ENCODE measurements at regions not wholly inside any gene's neighbourhood (a gene's known extent, or its start where the extent isn't known, plus 50 kb on each side); places are given as distances from the start of the nearest gene placed in this dataset.
"Not testable (repeated sequence)": the region's sequence is repeated elsewhere in the genome, so short reads cannot be mapped to it uniquely, and the experiment has no call there.

DNA sequence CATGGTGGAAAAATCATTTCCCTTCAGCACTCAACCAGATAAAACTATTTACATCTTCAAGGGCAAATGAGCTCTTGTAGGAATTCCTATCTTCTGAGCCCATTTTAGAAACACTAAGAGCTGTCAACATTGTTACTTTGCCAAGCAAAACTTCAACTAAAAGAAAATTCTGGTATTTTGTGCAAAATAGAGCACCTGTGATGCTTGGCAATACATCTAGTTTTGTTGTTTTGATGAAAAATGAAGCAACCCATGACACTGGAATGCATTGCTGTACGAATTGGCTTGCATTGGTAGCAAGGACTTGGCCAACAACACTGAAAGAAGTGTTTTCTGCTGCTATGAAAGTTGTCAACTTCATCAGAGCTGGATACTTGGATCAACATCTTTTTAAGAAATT is 194.4 kb downstream of the COX18 start:
- Histone ChIP-seq H3K27ac (replicated peaks in 1 of 4) (no peak overlapping the region), H3K27me3 (no peaks in the 10 kb centered on the region), H3K36me3 (no peaks in the 10 kb centered on the region), H3K4me3 (no peak overlapping the region), H3K9me3 (no peaks in the 10 kb centered on the region), H3K4me1 (no peaks in the 10 kb centered on the region)
- 25% methylated on average over 1 of the region's 1 CpG for WGBS
- no peak for DNase-seq (ENCODE audit: extremely low spot score)
- TF ChIP-seq POLR2A (IDR thresholded peaks at IDR 0.05; ENCODE audit: low read depth) (no peak), EP300 (IDR thresholded peaks at IDR 0.05) (no peak), CTCF (IDR thresholded peaks at IDR 0.05) (no peak)
- intact Hi-C loops (cut with DNase I), result no loop called here

DNA sequence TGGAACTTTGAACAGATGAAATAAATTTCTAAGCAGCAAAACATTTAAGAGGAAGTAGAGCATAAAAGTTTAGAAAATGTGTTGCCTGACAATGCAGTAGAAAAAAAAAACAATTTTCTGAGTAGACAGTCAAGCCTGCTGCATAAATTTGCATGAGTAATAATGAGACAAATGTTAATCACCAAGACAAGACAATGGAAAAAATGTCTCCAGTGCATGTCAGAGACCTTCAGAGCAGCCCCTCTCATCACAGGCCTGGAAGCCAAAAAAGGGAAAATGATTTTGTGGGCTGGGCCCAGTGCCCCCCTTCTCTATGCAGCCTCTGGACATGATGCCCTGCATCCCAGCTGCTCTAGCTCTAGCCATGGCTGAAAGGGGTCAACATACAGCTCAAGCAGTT is 204.6 kb downstream of the COX18 start:
- no peaks in the 10 kb centered on the region for H3K4me1 ChIP-seq
- no peak overlapping the region for H3K4me3 ChIP-seq
- DNase-seq (ENCODE audit: extremely low spot score), result no peak
- TF ChIP-seq POLR2A (IDR thresholded peaks at IDR 0.05; ENCODE audit: low read depth) (no peak), EP300 (IDR thresholded peaks at IDR 0.05) (no peak), CTCF (IDR thresholded peaks at IDR 0.05) (no peak), POLR2AphosphoS5 (IDR thresholded peaks at IDR 0.05) (no peak)
- no peak overlapping the region for H3K27ac ChIP-seq (replicated peaks in 1 of 4)
- H3K27me3 ChIP-seq, result no peaks in the 10 kb centered on the region
- intact Hi-C loops (cut with DNase I), result no loop called here
- no peaks in the 10 kb centered on the region for H3K36me3 ChIP-seq
- H3K9me3 ChIP-seq, result peaks cover 0 to 16% (median 12%) of the 10 kb centered on the region in 4 donors

DNA sequence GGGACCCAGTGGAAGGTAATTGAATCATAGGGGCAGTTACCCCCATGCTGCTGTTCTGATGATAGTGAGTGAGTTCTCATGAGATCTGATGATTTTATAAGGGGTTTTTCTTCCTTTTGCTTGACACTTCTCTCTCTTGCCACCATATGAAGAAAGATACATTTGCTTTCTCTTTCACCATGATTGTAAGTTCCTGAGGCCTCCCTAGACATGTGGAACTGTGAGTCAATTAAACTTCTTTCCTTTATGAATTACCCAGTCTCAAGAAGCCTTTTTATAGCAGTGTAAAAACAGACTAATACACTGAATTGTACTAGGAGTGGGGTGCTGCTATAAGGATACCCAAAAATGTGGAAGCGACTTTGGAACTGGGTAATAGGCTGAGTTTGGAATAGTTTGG is 205.2 kb downstream of the COX18 start:
- H3K4me1 ChIP-seq; H3K27me3 ChIP-seq; DNase-seq (ENCODE audit: extremely low spot score); intact Hi-C loops (cut with DNase I); H3K36me3 ChIP-seq; H3K4me3 ChIP-seq; H3K27ac ChIP-seq (replicated peaks in 1 of 4): not testable (repeated sequence)
- H3K9me3 ChIP-seq, result peaks cover 0 to 16% (median 12%) of the 10 kb centered on the region in 4 donors
- WGBS, result 87% methylated on average over 1 of the region's 1 CpG

GRCh38 chr4:72860766-72861165 is 208.8 kb downstream of the COX18 start:
- Histone ChIP-seq H3K9me3 (no peaks in the 10 kb centered on the region), H3K27ac (replicated peaks in 1 of 4) (no peak overlapping the region), H3K4me1 (no peaks in the 10 kb centered on the region), H3K4me3 (no peak overlapping the region), H3K36me3 (no peaks in the 10 kb centered on the region), H3K27me3 (no peaks in the 10 kb centered on the region)
- DNase-seq (ENCODE audit: extremely low spot score), result no peak
- intact Hi-C loops (cut with DNase I), result no loop called here
- TF ChIP-seq CTCF (IDR thresholded peaks at IDR 0.05) (no peak), POLR2A (IDR thresholded peaks at IDR 0.05; ENCODE audit: low read depth) (no peak), EP300 (IDR thresholded peaks at IDR 0.05) (no peak), POLR2AphosphoS5 (IDR thresholded peaks at IDR 0.05) (no peak)

DNA sequence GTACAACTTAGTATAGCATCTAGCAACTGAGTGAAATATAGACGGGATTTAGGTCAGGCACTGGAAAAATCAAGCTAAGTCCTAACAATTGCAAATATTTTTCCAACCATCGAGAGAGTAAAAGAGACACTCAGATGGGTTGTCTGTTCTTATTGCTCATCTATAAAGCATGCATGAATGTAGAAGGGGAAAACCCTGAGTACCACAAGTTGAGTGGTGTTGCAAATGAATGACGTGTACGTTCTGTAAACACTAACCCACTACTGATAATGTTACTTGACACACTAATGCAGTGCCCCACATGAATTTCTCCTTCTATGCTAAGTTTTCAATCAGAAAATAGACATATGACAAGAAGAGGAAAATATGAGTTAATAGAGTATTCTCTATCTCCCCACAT is 211.2 kb downstream of the COX18 start:
- Histone ChIP-seq H3K27ac (replicated peaks in 1 of 4) (no peak overlapping the region), H3K9me3 (no peaks in the 10 kb centered on the region), H3K27me3 (no peaks in the 10 kb centered on the region), H3K36me3 (no peaks in the 10 kb centered on the region), H3K4me1 (no peaks in the 10 kb centered on the region), H3K4me3 (no peak overlapping the region)
- no peak for DNase-seq (ENCODE audit: extremely low spot score)
- TF ChIP-seq POLR2AphosphoS5 (IDR thresholded peaks at IDR 0.05) (no peak), CTCF (IDR thresholded peaks at IDR 0.05) (no peak), EP300 (IDR thresholded peaks at IDR 0.05) (no peak), POLR2A (IDR thresholded peaks at IDR 0.05; ENCODE audit: low read depth) (no peak)
- WGBS, result 78% methylated on average over 4 of the region's 4 CpGs
- intact Hi-C loops (cut with DNase I), result no loop called here

All from esophagus muscularis mucosa (tissue), 4 donors.